Thoracic aorta (tissue), 2 donors: ENCODE measurements at regions not wholly inside any gene's neighbourhood (a gene's known extent, or its start where the extent isn't known, plus 50 kb on each side); places are given as distances from the start of the nearest gene placed in this dataset.
"Not testable (repeated sequence)": the region's sequence is repeated elsewhere in the genome, so short reads cannot be mapped to it uniquely, and the experiment has no call there.

Experiments
- ATAC-seq: fragments of 150-250 bp; one replicate; pipeline ENCODE4 v1.8.0; 2017; ENCODE audit warnings: low read depth; ENCODE audit not compliant: insufficient number of reproducible peaks, low FRiP score
- DNase-seq: peaks from one replicate; pipeline ENCODE4 v3.0.0-alpha.2; 2020; ENCODE audit warnings: low spot score
- H3K27ac ChIP-seq, 2 donors: fragments of 200-600 bp; sonication (generic); 1 replicate in 1 of 2; 2 replicates in 1 of 2; pipeline ENCODE4 v1.5.1; 2016; ENCODE audit warnings: mild to moderate bottlenecking in 2 of 2, moderate library complexity in 2 of 2
- H3K27me3 ChIP-seq: fragments of 200-600 bp; sonication (generic); replicated peaks from 2 replicates; pipeline ENCODE4 v1.6.0; 2016; ENCODE audit warnings: mild to moderate bottlenecking; ENCODE audit not compliant: insufficient read depth
- H3K36me3 ChIP-seq: fragments of 200-600 bp; sonication (generic); one replicate; pipeline ENCODE4 v1.5.1; 2016
- H3K4me1 ChIP-seq, 2 donors: fragments of 200-600 bp; sonication (generic); 1 replicate in 1 of 2; 2 replicates in 1 of 2; pipeline versions ENCODE4 v1.5.1 to v1.6.0; 2016; ENCODE audit warnings: low read depth in 2 of 2, mild to moderate bottlenecking in 1 of 2; ENCODE audit not compliant: control insufficient read depth in 1 of 2
- H3K4me3 ChIP-seq: fragments of 200-600 bp; sonication (generic); 2 replicates; pipeline ENCODE4 v1.5.1; 2016; ENCODE audit warnings: mild to moderate bottlenecking
- H3K9me3 ChIP-seq: fragments of 200-600 bp; sonication (generic); 2 replicates; pipeline ENCODE4 v1.5.1; 2016
- TF ChIP-seq, protein P1 (sequence below): fragments of 200-600 bp; sonication (generic); IDR thresholded peaks from one replicate; pipeline ENCODE4 v1.5.1; 2019; ENCODE audit warnings: antibody characterized with exemption

GRCh38 chr3:125916376-125916978, 52.5 kb upstream of the ROPN1B start:
- TF ChIP-seq, protein P1, sequence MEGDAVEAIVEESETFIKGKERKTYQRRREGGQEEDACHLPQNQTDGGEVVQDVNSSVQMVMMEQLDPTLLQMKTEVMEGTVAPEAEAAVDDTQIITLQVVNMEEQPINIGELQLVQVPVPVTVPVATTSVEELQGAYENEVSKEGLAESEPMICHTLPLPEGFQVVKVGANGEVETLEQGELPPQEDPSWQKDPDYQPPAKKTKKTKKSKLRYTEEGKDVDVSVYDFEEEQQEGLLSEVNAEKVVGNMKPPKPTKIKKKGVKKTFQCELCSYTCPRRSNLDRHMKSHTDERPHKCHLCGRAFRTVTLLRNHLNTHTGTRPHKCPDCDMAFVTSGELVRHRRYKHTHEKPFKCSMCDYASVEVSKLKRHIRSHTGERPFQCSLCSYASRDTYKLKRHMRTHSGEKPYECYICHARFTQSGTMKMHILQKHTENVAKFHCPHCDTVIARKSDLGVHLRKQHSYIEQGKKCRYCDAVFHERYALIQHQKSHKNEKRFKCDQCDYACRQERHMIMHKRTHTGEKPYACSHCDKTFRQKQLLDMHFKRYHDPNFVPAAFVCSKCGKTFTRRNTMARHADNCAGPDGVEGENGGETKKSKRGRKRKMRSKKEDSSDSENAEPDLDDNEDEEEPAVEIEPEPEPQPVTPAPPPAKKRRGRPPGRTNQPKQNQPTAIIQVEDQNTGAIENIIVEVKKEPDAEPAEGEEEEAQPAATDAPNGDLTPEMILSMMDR: no peak
- peaks cover 3 to 16% of the 10 kb centered on the region in 2 donors for H3K4me1 ChIP-seq
- H3K9me3 ChIP-seq: no peaks in the 10 kb centered on the region
- H3K36me3 ChIP-seq: no peaks in the 10 kb centered on the region
- no peaks in the 10 kb centered on the region for H3K27me3 ChIP-seq
- DNase-seq (no peak), ATAC-seq (no peak)
- H3K27ac ChIP-seq: peak overlapping the region in 1 of 2 donors; percentile 74
- H3K4me3 ChIP-seq: peak overlapping the region; percentile 94

- Histone ChIP-seq H3K27ac (peak overlapping the region in 1 of 2 donors; percentile 47), H3K4me3 (peak overlapping the region; percentile 94), H3K4me1 (peaks cover 3 to 16% of the 10 kb centered on the region in 2 donors)
- not testable (repeated sequence) for DNase-seq, H3K36me3 ChIP-seq, H3K27me3 ChIP-seq, H3K9me3 ChIP-seq, ATAC-seq
Observed at GRCh38 chr3:125917020-125917549, 51.9 kb upstream of the ROPN1B start.

DNA sequence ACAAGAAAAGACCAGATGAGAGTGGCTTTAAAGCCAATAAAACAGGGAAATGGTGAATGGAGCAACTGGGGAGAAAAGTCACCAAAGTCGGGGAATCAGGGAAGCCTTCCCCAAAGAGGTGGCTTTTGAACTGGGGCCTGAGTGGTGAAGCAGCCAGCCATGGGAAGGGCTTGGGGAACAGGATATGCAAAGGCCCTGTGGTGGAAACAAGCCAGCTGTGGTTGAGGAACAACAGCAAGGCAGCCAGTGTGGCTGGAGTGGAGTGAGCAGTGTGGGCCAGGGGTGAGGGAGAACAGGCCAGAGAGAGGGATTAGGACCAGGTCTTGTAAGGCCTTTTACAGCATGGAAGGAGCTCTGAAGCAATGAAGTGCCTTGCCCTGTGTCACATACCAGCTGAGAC, 51.0 kb upstream of the ROPN1B start:
- not testable (repeated sequence) for H3K36me3 ChIP-seq, H3K27ac ChIP-seq, DNase-seq, ATAC-seq, H3K9me3 ChIP-seq, H3K4me3 ChIP-seq, H3K27me3 ChIP-seq
- peaks cover 3 to 16% of the 10 kb centered on the region in 2 donors for H3K4me1 ChIP-seq

DNA sequence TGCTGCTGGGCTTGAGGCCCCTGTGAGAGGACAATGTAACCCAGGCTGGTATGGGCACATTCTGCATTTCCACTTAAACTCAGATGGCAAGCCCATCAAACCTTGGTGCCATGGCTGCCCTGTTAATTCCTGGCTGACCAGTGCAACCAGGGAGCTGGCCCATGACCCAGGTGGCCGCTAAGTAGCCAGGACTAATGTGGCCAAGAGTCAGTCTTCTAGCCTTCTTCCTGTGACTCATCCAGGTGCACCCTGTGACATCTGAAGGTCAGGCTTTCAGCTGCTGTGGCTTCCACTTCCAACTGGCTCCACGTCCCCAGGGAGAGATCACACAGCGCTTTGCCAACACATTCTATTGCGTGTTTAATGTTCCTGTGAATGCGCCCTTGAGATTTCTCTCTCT, 50.5 kb upstream of the ROPN1B start:
- not testable (repeated sequence) for H3K4me3 ChIP-seq, H3K9me3 ChIP-seq, DNase-seq, H3K27me3 ChIP-seq, H3K36me3 ChIP-seq, ATAC-seq, H3K27ac ChIP-seq
- peaks cover 3 to 16% of the 10 kb centered on the region in 2 donors for H3K4me1 ChIP-seq

DNA sequence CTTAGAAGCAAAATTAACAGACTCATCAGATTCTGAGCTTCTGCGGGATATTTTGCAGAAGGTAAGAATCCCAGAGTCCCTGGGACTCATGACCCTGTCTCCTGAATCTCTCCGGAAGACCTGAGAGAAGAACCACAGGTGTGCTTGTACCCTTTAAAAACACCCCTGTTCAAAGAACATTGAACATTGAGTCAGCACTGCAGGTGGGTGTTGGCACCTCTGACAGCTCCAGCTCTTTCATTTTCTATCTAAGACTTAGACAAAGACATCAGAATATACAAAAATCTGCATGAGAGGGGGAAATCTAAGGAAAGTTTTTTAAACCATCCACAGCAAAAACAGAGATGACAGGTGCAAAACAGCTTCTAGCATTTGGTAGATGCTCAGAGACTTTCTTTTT, 50.1 kb upstream of the ROPN1B start:
- not testable (repeated sequence) for H3K36me3 ChIP-seq, DNase-seq

More for the DNA sequence above, 50.1 kb upstream of the ROPN1B start:
- H3K27me3 ChIP-seq, H3K4me3 ChIP-seq, ATAC-seq, H3K27ac ChIP-seq, H3K9me3 ChIP-seq: not testable (repeated sequence)
- H3K4me1 ChIP-seq: peaks cover 3 to 16% of the 10 kb centered on the region in 2 donors
